Spleen (tissue), 11 donors: ENCODE measurements at regions not wholly inside any gene's neighbourhood (a gene's known extent, or its start where the extent isn't known, plus 50 kb on each side); places are given as distances from the start of the nearest gene placed in this dataset.

Experiments used
- DNase-seq: peaks from one replicate; pipeline ENCODE4 v3.0.0-alpha.2; 2020
- H3K27ac ChIP-seq, 8 donors: fragments of 200-600 bp; sonication (generic) in 7 of 8; 1 replicate in 4 of 8; 2 replicates in 4 of 8; pipeline versions ENCODE4 v1.5.0 to v1.8.0; 2016 to 2021; ENCODE audit warnings: inconsistent platforms in 4 of 8, mild to moderate bottlenecking in 4 of 8, moderate library complexity in 1 of 8
- H3K27me3 ChIP-seq, 7 donors: fragments of 200-600 bp; sonication (generic) in 6 of 7; replicated peaks in 1 of 7; 1 replicate in 4 of 7; 2 replicates in 3 of 7; pipeline versions ENCODE4 v1.5.0 to v1.8.0; 2016 to 2021; ENCODE audit warnings: inconsistent platforms in 3 of 7, mild to moderate bottlenecking in 1 of 7
- H3K36me3 ChIP-seq, 6 donors: fragments of 200-600 bp; sonication (generic) in 5 of 6; 1 replicate in 4 of 6; 2 replicates in 2 of 6; pipeline versions ENCODE4 v1.5.0 to v1.8.0; 2016 to 2021; ENCODE audit warnings: inconsistent platforms in 2 of 6
- H3K4me1 ChIP-seq, 6 donors: fragments of 200-600 bp; sonication (generic) in 5 of 6; 1 replicate in 3 of 6; 2 replicates in 3 of 6; pipeline versions ENCODE4 v1.5.0 to v1.8.0; 2016 to 2021; ENCODE audit warnings: inconsistent platforms in 3 of 6
- H3K4me3 ChIP-seq, 8 donors: fragments of 200-600 bp; sonication (generic) in 7 of 8; 1 replicate in 4 of 8; 2 replicates in 4 of 8; pipeline versions ENCODE4 v1.5.0 to v1.8.0; 2016 to 2021; ENCODE audit warnings: inconsistent platforms in 4 of 8, mild to moderate bottlenecking in 4 of 8, moderate library complexity in 2 of 8
- H3K9me3 ChIP-seq, 8 donors: fragments of 200-600 bp; sonication (generic) in 7 of 8; 1 replicate in 4 of 8; 2 replicates in 4 of 8; pipeline versions ENCODE4 v1.5.0 to v1.8.0; 2016 to 2021; ENCODE audit warnings: inconsistent platforms in 4 of 8
- CTCF ChIP-seq, 11 experiments: fragments of 200-600 bp in 7 of 11; fragments of 450-650 bp in 4 of 11; sonication (generic) in 4 of 11; IDR thresholded peaks in 8 of 11; conservative IDR thresholded peaks in 3 of 11; 1 replicate in 7 of 11; 2 replicates in 4 of 11; pipeline versions ENCODE4 v1.4.0 to v1.8.0; 2016 to 2021; ENCODE audit warnings: antibody characterized with exemption in 11 of 11, inconsistent platforms in 4 of 11, mild to moderate bottlenecking in 1 of 11
- POLR2A ChIP-seq, 3 donors: fragments of 450-650 bp; IDR thresholded peaks; one replicate each; pipeline ENCODE4 v1.5.1; 2017; ENCODE audit warnings: antibody characterized with exemption in 3 of 3, mild to moderate bottlenecking in 1 of 3
- POLR2AphosphoS5 ChIP-seq, 3 donors: sonication (generic); formaldehyde crosslinking; IDR thresholded peaks; one replicate each; pipeline ENCODE4 v1.5.1; 2017; ENCODE audit warnings: antibody characterized with exemption in 3 of 3
- WGBS, 5 donors: extraction: QIAGEN DNeasy Blood & Tissue Kit in 3 of 5; methylation state at CpG; one replicate each; pipeline versions ENCODE4 v1.1.5 to v1.1.7; 2013 to 2018; 5-methylcytosine and 5-hydroxymethylcytosine counted together
- intact Hi-C: fragments of 100-400 bp; cut with DNase I; formaldehyde crosslinking; loops from one replicate; pipeline ENCODE4 v1.15.0; 2023; ENCODE audit warnings: low total_unique reads
- donor health status: healthy with polysubstance abuse.
- donor health status: DM: no; HTN: no; CAD: no; lungs with moderate emphysema.
- donor health status: DM: no; HTN: no; CAD: no.
- donor health status: Bipolar disorder and iron deficiency.
- donor health status: healthy.
- donor health status: DM: no; HTN: no; CAD: no.
- donor health status: DM: yes; HTN: yes; CAD: no.

GRCh38 chr12:92271341-92271740 lies 125.7 kb upstream of the BTG1 start:
- H3K27ac ChIP-seq, result no peak overlapping the region

GRCh38 chr12:92270521-92270920 lies 124.9 kb upstream of the BTG1 start:
- no peaks in the 10 kb centered on the region for H3K9me3 ChIP-seq
- intact Hi-C loops, result no loop called here
- no peak overlapping the region for H3K27ac ChIP-seq
- no peak overlapping the region for H3K4me3 ChIP-seq
- 88 to 97% (median 92%) methylated on average over 2 of the region's 2 CpGs for WGBS, 5 donors
- no peaks in the 10 kb centered on the region for H3K27me3 ChIP-seq
- TF ChIP-seq POLR2AphosphoS5 (IDR thresholded peaks at IDR 0.05) (no peak), POLR2A (IDR thresholded peaks at IDR 0.05) (no peak), CTCF (IDR thresholded peaks at IDR 0.05 in 8 of 11, conservative IDR thresholded peaks at IDR 0.05 in 3 of 11) (no peak)
- no peaks in the 10 kb centered on the region for H3K36me3 ChIP-seq
- H3K4me1 ChIP-seq, result no peaks in the 10 kb centered on the region
- DNase-seq, result no peak

More at GRCh38 chr12:92271341-92271740, 125.7 kb upstream of the BTG1 start:
- TF ChIP-seq CTCF (IDR thresholded peaks at IDR 0.05 in 8 of 11, conservative IDR thresholded peaks at IDR 0.05 in 3 of 11) (no peak), POLR2AphosphoS5 (IDR thresholded peaks at IDR 0.05) (no peak), POLR2A (IDR thresholded peaks at IDR 0.05) (no peak)
- intact Hi-C loops, result no loop called here
- 89 to 100% (median 97%) methylated on average over 2 of the region's 2 CpGs for WGBS, 5 donors
- Histone ChIP-seq H3K9me3 (no peaks in the 10 kb centered on the region), H3K4me3 (no peak overlapping the region), H3K4me1 (no peaks in the 10 kb centered on the region), H3K36me3 (no peaks in the 10 kb centered on the region), H3K27me3 (no peaks in the 10 kb centered on the region)
- DNase-seq, result no peak

GRCh38 chr12:92268946-92269345 lies 123.3 kb upstream of the BTG1 start:
- Histone ChIP-seq H3K4me1 (no peaks in the 10 kb centered on the region), H3K9me3 (no peaks in the 10 kb centered on the region), H3K27ac (no peak overlapping the region), H3K4me3 (no peak overlapping the region), H3K36me3 (no peaks in the 10 kb centered on the region), H3K27me3 (no peaks in the 10 kb centered on the region)
- intact Hi-C loops, result no loop called here
- no peak for DNase-seq
- no peak for TF ChIP-seq POLR2AphosphoS5 (IDR thresholded peaks at IDR 0.05)
- no peak for TF ChIP-seq CTCF (IDR thresholded peaks at IDR 0.05 in 8 of 11, conservative IDR thresholded peaks at IDR 0.05 in 3 of 11)
- no peak for TF ChIP-seq POLR2A (IDR thresholded peaks at IDR 0.05)

GRCh38 chr12:92261692-92262091 lies 116.0 kb upstream of the BTG1 start:
- Histone ChIP-seq H3K27me3 (no peaks in the 10 kb centered on the region), H3K4me3 (no peak overlapping the region), H3K9me3 (no peaks in the 10 kb centered on the region), H3K27ac (no peak overlapping the region), H3K4me1 (peaks cover 0 to 19% (median 3%) of the 10 kb centered on the region in 6 donors), H3K36me3 (no peaks in the 10 kb centered on the region)
- DNase-seq, result no peak
- no peak for TF ChIP-seq CTCF (IDR thresholded peaks at IDR 0.05 in 8 of 11, conservative IDR thresholded peaks at IDR 0.05 in 3 of 11)
- TF ChIP-seq POLR2AphosphoS5 (IDR thresholded peaks at IDR 0.05), result no peak
- TF ChIP-seq POLR2A (IDR thresholded peaks at IDR 0.05), result no peak
- 91 to 97% (median 93%) methylated on average over 2 of the region's 2 CpGs for WGBS, 5 donors
- intact Hi-C loops, result no loop called here
